Endothelial cell of umbilical vein (primary cell): ENCODE measurements at regions not wholly inside any gene's neighbourhood (a gene's known extent, or its start where the extent isn't known, plus 50 kb on each side); places are given as distances from the start of the nearest gene placed in this dataset.

ENCODE experiments used
- BruUV-seq: library from RNA; stranded (reverse); fragments of 400-500 nt; replicated peaks from 2 replicates; lab custom pipeline; 2021; lab: Mats Ljungman, UMichigan
- CTCF ChIA-PET: fragments of 300-600, 350-600 bp; sonication (Branson Sonifier 250); formaldehyde crosslinking; loops from one replicate; lab custom pipeline; 2021; ENCODE audit warnings: antibody characterized with exemption, inconsistent platforms; lab: Charles Lee
- POLR2A ChIA-PET: fragments of 300-600, 350-600 bp; sonication (Branson Sonifier 250); formaldehyde crosslinking; loops from one replicate; lab custom pipeline; 2021; ENCODE audit warnings: antibody characterized with exemption, inconsistent platforms; lab: Charles Lee
- DNase-seq: peaks from one replicate; pipeline ENCODE4 v3.0.0-alpha.2; 2011; ENCODE audit warnings: low read depth, low spot score
- FAIRE-seq: peaks from 2 replicates; lab custom pipeline; 2011; peaks lifted over from hg19 to GRCh38; lab: Jason Lieb, UNC
- H2AFZ ChIP-seq: 2 replicates; pipeline ENCODE4 v1.6.0; 2012; ENCODE audit warnings: low read depth, low read length, control low read depth, inconsistent platforms
- H3K27ac ChIP-seq: 2 replicates; pipeline ENCODE4 v1.5.1; 2011; ENCODE audit warnings: low read depth, mild to moderate bottlenecking, control low read depth, low read length, moderate library complexity; ENCODE audit not compliant: insufficient read depth
- H3K27me3 ChIP-seq, 2 experiments: 2 replicates each; pipeline versions ENCODE4 v1.6.0 to v1.6.1; 2011; ENCODE audit warnings: low read length in 2 of 2, mixed read lengths in 1 of 2; ENCODE audit not compliant: control insufficient read depth in 2 of 2, insufficient read depth in 2 of 2
- H3K36me3 ChIP-seq, 2 experiments: 2 replicates in 1 of 2; 3 replicates in 1 of 2; pipeline ENCODE4 v1.5.1; 2011; ENCODE audit warnings: low read length in 2 of 2, mild to moderate bottlenecking in 1 of 2, moderate library complexity in 1 of 2; ENCODE audit not compliant: control insufficient read depth in 2 of 2, insufficient read depth in 2 of 2; ENCODE audit errors: extremely low read depth in 1 of 2
- H3K4me1 ChIP-seq: 3 replicates; pipeline ENCODE4 v1.5.1; 2011; ENCODE audit warnings: mild to moderate bottlenecking, low read length; ENCODE audit not compliant: control insufficient read depth, insufficient read depth; ENCODE audit errors: extremely low read depth
- H3K4me2 ChIP-seq: 2 replicates; pipeline ENCODE4 v1.6.1; 2011; ENCODE audit warnings: low read length, control low read depth, mixed read lengths; ENCODE audit not compliant: insufficient read depth
- H3K4me3 ChIP-seq, 3 experiments: fragments of 200-600 bp in 1 of 3; sonication (generic), shearing (Covaris generic) in 1 of 3; replicated peaks in 1 of 3; 2 replicates each; pipeline ENCODE4 v1.5.1; 2011 to 2016; ENCODE audit warnings: control low read depth in 3 of 3, low read length in 3 of 3, mild to moderate bottlenecking in 2 of 3, inconsistent platforms in 1 of 3, low read depth in 1 of 3, moderate library complexity in 1 of 3; ENCODE audit not compliant: insufficient read depth in 1 of 3
- H3K79me2 ChIP-seq: 2 replicates; pipeline ENCODE4 v1.6.0; 2012; ENCODE audit warnings: low read length, inconsistent platforms; ENCODE audit not compliant: control insufficient read depth, insufficient read depth
- H3K9ac ChIP-seq: replicated peaks from 2 replicates; pipeline ENCODE3; 2011; ENCODE audit warnings: low read length, control low read depth; ENCODE audit not compliant: insufficient read depth; ENCODE audit errors: extremely low read depth
- H3K9me1 ChIP-seq: replicated peaks from 3 replicates; pipeline ENCODE4 v1.6.0; 2011; ENCODE audit warnings: mild to moderate bottlenecking, low read length; ENCODE audit not compliant: control insufficient read depth, insufficient read depth; ENCODE audit errors: extremely low read depth
- H3K9me3 ChIP-seq: replicated peaks from 2 replicates; pipeline ENCODE4 v1.5.1; 2012; ENCODE audit warnings: low read length, inconsistent platforms; ENCODE audit not compliant: control insufficient read depth, insufficient read depth
- H4K20me1 ChIP-seq: replicated peaks from 2 replicates; pipeline ENCODE3; 2011; ENCODE audit warnings: mild to moderate bottlenecking, low read length; ENCODE audit not compliant: control insufficient read depth, insufficient read depth; ENCODE audit errors: extremely low read depth
- FOS ChIP-seq: IDR thresholded peaks from 2 replicates; pipeline ENCODE4 v1.6.1; 2011; ENCODE audit warnings: mild to moderate bottlenecking, low read length, moderate library complexity, borderline replicate concordance; ENCODE audit not compliant: insufficient read depth
- GATA2 ChIP-seq: IDR thresholded peaks from 2 replicates; pipeline ENCODE4 v1.7.0; 2011; ENCODE audit warnings: low read depth, mild to moderate bottlenecking, moderate library complexity, mixed read lengths, low read length; ENCODE audit not compliant: insufficient read length, insufficient read depth
- MYC ChIP-seq: IDR thresholded peaks from one replicate; pipeline ENCODE4 v1.6.1; 2011; ENCODE audit warnings: mild to moderate bottlenecking, low read depth, low read length
- dilution Hi-C: fragments of 300-500 bp; cut with MboI; formaldehyde crosslinking; loops from one replicate; pipeline ENCODE4 v1.15.0; 2019; ENCODE audit warnings: low sequenced_read_pairs; ENCODE audit not compliant: extremely low pct_ligation_motif_present
- intact Hi-C: fragments of 100-400 bp; cut with micrococcal nuclease; formaldehyde crosslinking; loops from one replicate; pipeline ENCODE4 v1.10.0; 2022
- TF ChIP-seq, protein P1 (sequence below): IDR thresholded peaks from 2 replicates; pipeline ENCODE4 v1.6.1; 2011; ENCODE audit not compliant: insufficient read depth, insufficient read length
- TF ChIP-seq, protein P2 (sequence below), 2 donors: IDR thresholded peaks; 1 replicate in 1 of 2; 2 replicates in 1 of 2; pipeline ENCODE4 v1.5.1; 2011; ENCODE audit warnings: low read length in 2 of 2, mild to moderate bottlenecking in 2 of 2, moderate library complexity in 2 of 2, control low read depth in 1 of 2, inconsistent platforms in 1 of 2, low read depth in 1 of 2; ENCODE audit not compliant: insufficient read depth in 1 of 2; ENCODE audit errors: extremely low read depth in 1 of 2

DNA sequence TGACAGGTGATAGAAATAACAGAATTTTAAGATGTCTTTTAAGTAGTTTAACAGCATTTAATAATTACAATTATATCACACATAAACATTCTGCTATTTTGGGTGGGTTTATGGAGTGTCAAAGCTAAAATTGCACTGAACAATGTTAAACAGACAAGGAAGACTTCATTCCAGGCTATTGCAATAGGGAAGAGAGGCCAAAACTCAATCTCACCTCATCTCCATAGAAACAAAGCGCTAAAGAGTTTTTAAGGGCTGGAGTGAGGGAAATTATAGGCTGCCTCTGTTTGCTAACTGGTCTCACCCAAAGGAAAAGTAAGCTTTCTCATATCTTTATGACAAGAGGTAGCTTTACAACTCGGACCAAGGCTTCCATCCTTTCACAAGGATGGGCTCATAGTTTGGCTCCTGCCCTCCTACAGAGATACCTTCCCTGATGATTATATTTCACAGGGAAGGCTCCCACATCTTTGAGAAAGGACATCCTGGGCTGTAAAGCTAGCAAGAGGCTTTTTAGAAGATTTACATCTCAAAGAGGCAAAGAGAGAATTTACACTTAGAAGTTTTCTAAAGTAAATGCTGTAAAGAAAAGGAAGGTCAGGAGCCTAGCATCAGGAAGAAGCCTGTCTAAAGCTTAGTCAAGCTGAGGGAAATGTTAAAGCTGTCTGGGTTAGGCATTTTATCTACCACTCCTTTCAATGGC lies 350.2 kb upstream of the IMPG1 start:
- H3K9me3 ChIP-seq, result no peaks in the 10 kb centered on the region
- BruUV-seq, result no TSS peak
- H3K27ac ChIP-seq, result no peak overlapping the region
- no peak overlapping the region for H3K4me2 ChIP-seq
- H2AFZ ChIP-seq, result no peak overlapping the region
- TF ChIP-seq GATA2, result no peak
- TF ChIP-seq FOS, result no peak
- no peaks in the 10 kb centered on the region for H4K20me1 ChIP-seq
- dilution Hi-C loops, result no loop called here
- H3K36me3 ChIP-seq, result no peaks in the 10 kb centered on the region
- no peak for DNase-seq
- H3K4me3 ChIP-seq, result no peak overlapping the region
- no peaks in the 10 kb centered on the region for H3K4me1 ChIP-seq
- H3K79me2 ChIP-seq, result no peaks in the 10 kb centered on the region
- H3K27me3 ChIP-seq, result no peaks in the 10 kb centered on the region
- no peak overlapping the region for H3K9ac ChIP-seq
- FAIRE-seq, result no peak
- ChIA-PET CTCF (no interaction called here), POLR2A (no interaction called here)
- no peaks in the 10 kb centered on the region for H3K9me1 ChIP-seq
- intact Hi-C loops, result no loop called here

DNA sequence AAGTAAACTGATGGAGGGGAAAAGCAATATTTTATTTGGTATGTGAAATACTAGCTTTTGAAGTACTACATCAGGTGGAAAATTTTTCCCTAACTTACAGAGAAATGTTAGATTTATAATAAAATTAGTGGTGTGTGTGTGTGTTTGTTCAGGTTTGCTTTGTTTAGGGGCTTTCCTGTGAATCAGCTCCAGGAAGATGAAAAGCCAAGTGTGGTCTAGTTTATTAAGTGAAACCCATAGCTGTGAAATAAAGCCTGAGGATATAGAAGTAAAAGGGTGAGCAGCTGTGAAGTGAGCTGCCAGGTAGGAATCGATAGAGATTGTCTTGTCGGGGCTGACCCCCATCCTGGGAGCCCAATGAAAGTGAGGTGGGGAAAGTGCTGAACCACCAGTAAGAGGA lies 347.6 kb upstream of the IMPG1 start:
- DNase-seq (no peak), FAIRE-seq (no peak)
- no peaks in the 10 kb centered on the region for H4K20me1 ChIP-seq
- no peaks in the 10 kb centered on the region for H3K79me2 ChIP-seq
- ChIA-PET POLR2A (no interaction called here), CTCF (no interaction called here)
- no peak overlapping the region for H3K4me2 ChIP-seq
- BruUV-seq, result no TSS peak
- no peak overlapping the region for H3K4me3 ChIP-seq
- dilution Hi-C loops, result no loop called here
- no peak overlapping the region for H3K27ac ChIP-seq
- H3K9me3 ChIP-seq, result no peaks in the 10 kb centered on the region
- no peaks in the 10 kb centered on the region for H3K27me3 ChIP-seq
- H3K4me1 ChIP-seq, result no peaks in the 10 kb centered on the region
- intact Hi-C loops, result no loop called here
- H2AFZ ChIP-seq, result no peak overlapping the region
- no peaks in the 10 kb centered on the region for H3K9me1 ChIP-seq
- H3K36me3 ChIP-seq, result no peaks in the 10 kb centered on the region
- no peak for TF ChIP-seq MYC
- TF ChIP-seq, protein P1, sequence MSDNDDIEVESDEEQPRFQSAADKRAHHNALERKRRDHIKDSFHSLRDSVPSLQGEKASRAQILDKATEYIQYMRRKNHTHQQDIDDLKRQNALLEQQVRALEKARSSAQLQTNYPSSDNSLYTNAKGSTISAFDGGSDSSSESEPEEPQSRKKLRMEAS, result no peak
- no peak for TF ChIP-seq GATA2
- TF ChIP-seq, protein P2, sequence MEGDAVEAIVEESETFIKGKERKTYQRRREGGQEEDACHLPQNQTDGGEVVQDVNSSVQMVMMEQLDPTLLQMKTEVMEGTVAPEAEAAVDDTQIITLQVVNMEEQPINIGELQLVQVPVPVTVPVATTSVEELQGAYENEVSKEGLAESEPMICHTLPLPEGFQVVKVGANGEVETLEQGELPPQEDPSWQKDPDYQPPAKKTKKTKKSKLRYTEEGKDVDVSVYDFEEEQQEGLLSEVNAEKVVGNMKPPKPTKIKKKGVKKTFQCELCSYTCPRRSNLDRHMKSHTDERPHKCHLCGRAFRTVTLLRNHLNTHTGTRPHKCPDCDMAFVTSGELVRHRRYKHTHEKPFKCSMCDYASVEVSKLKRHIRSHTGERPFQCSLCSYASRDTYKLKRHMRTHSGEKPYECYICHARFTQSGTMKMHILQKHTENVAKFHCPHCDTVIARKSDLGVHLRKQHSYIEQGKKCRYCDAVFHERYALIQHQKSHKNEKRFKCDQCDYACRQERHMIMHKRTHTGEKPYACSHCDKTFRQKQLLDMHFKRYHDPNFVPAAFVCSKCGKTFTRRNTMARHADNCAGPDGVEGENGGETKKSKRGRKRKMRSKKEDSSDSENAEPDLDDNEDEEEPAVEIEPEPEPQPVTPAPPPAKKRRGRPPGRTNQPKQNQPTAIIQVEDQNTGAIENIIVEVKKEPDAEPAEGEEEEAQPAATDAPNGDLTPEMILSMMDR (IDR thresholded peaks at IDR 0.05; ENCODE audit: extremely low read depth in 1 of 2, insufficient read depth in 1 of 2, low read depth in 1 of 2, low read length in 2 of 2), result no peak
- H3K9ac ChIP-seq, result no peak overlapping the region
